GM21825 (cell line): ENCODE measurements at regions not wholly inside any gene's neighbourhood (a gene's known extent, or its start where the extent isn't known, plus 50 kb on each side); places are given as distances from the start of the nearest gene placed in this dataset.
"Not testable (repeated sequence)": the region's sequence is repeated elsewhere in the genome, so short reads cannot be mapped to it uniquely, and the experiment has no call there.

ENCODE experiments used
- ATAC-seq: cut with Tn5 transposase; IDR thresholded peaks from one replicate; pipeline ENCODE4 v1.9.1; 2021; ENCODE audit warnings: mild to moderate bottlenecking, moderate library complexity; ENCODE audit not compliant: unreplicated experiment

- ATAC-seq: no peak
Measured at GRCh38 chr12:95358111-95359083, 115.6 kb upstream of the METAP2 start.

- no peak for ATAC-seq
Measured at GRCh38 chr12:95365912-95366311, 108.0 kb upstream of the METAP2 start.

GRCh38 chr12:95368931-95369330, 105.0 kb upstream of the METAP2 start:
- no peak for ATAC-seq

GRCh38 chr12:95371571-95371970, 102.4 kb upstream of the METAP2 start:
- no peak for ATAC-seq

GRCh38 chr12:95379481-95379880, 94.5 kb upstream of the METAP2 start:
- ATAC-seq: not testable (repeated sequence)

GRCh38 chr12:95380334-95380733, 93.6 kb upstream of the METAP2 start:
- not testable (repeated sequence) for ATAC-seq

GRCh38 chr12:95380997-95381786, 92.8 kb upstream of the METAP2 start:
- ATAC-seq: no peak

GRCh38 chr12:95383920-95384319, 90.0 kb upstream of the METAP2 start:
- ATAC-seq: not testable (repeated sequence)

GRCh38 chr12:95384785-95385184, 89.2 kb upstream of the METAP2 start:
- no peak for ATAC-seq

GRCh38 chr12:95385246-95386035, 88.5 kb upstream of the METAP2 start:
- ATAC-seq: no peak

GRCh38 chr12:95386051-95386450, 87.9 kb upstream of the METAP2 start:
- ATAC-seq: no peak

GRCh38 chr12:95388260-95388659, 85.7 kb upstream of the METAP2 start:
- ATAC-seq: not testable (repeated sequence)

GRCh38 chr12:95390192-95390591, 83.8 kb upstream of the METAP2 start:
- peak; percentile 88 for ATAC-seq

GRCh38 chr12:95390932-95391331, 83.0 kb upstream of the METAP2 start:
- ATAC-seq: no peak

- ATAC-seq: no peak
Measured at GRCh38 chr12:95393191-95393790, 80.7 kb upstream of the METAP2 start.

GRCh38 chr12:95395696-95396095, 78.3 kb upstream of the METAP2 start:
- ATAC-seq: no peak

GRCh38 chr12:95396849-95397468, 77.0 kb upstream of the METAP2 start:
- no peak for ATAC-seq

- no peak for ATAC-seq
Measured at GRCh38 chr12:95397571-95397970, 76.4 kb upstream of the METAP2 start.

GRCh38 chr12:95402096-95402495, 71.9 kb upstream of the METAP2 start:
- no peak for ATAC-seq

- ATAC-seq: no peak
Measured at GRCh38 chr12:95408201-95408600, 65.8 kb upstream of the METAP2 start.
